Activated T-helper 2 cell treated with anti-CD3 and anti-CD28 coated beads, Interferon-gamma antibody, Interleukin-2, Interleukin-4, amounts not matched to agents 10 μg/mL and 5 μg/mL and 100 μg/mL, durations not matched to agents 14 hours and 24 hours and 36 hours (primary cell): ENCODE measurements at regions not wholly inside any gene's neighbourhood (a gene's known extent, or its start where the extent isn't known, plus 50 kb on each side); places are given as distances from the start of the nearest gene placed in this dataset.
"Not testable (repeated sequence)": the region's sequence is repeated elsewhere in the genome, so short reads cannot be mapped to it uniquely, and the experiment has no call there.

ENCODE experiments used
- DNase-seq: peaks from one replicate; pipeline ENCODE4 v3.0.0; 2021; ENCODE audit warnings: low spot score
- H3K27ac Mint-ChIP-seq: one replicate; pipeline ENCODE4 v1.8.0; 2021; ENCODE audit warnings: mixed read lengths
- H3K27me3 Mint-ChIP-seq: one replicate; pipeline ENCODE4 v1.8.0; 2021; ENCODE audit warnings: low read depth, mixed read lengths
- H3K36me3 Mint-ChIP-seq: one replicate; pipeline ENCODE4 v1.8.0; 2021; ENCODE audit warnings: low read depth, mixed read lengths
- H3K4me1 Mint-ChIP-seq: one replicate; pipeline ENCODE4 v1.8.0; 2021; ENCODE audit warnings: low read depth, mixed read lengths
- H3K4me3 Mint-ChIP-seq: one replicate; pipeline ENCODE4 v1.8.0; 2021; ENCODE audit warnings: low read depth, mild to moderate bottlenecking, moderate library complexity, mixed read lengths
- H3K9me3 Mint-ChIP-seq: one replicate; pipeline ENCODE4 v1.8.0; 2021; ENCODE audit warnings: mixed read lengths
- intact Hi-C: fragments of 100-400 bp; cut with micrococcal nuclease; formaldehyde crosslinking; loops from one replicate; pipeline ENCODE4 v1.15.1; 2023

DNA sequence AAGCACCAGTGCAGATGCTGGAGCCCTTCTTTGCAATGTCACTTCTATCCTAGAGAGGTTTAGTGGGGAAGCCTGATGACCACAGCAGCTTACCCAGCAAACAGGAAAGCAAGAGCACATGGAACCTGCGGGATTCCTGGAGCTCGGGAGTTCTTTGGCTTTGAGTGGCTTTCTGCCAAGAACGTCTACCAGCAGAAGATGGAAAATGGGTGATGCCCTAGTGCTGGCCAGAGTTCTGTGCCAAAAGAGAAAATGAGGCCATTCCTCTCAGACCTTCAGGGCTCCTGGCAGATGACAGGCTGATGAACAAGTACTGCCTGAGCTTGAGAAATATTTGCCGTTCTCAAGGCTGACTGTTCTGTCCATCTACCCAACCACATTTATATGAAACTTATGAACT is 332.1 kb upstream of the CCL2 start:
- Mint-ChIP-seq H3K9me3 (no peaks in the 10 kb centered on the region), H3K4me3 (no peak overlapping the region), H3K4me1 (no peaks in the 10 kb centered on the region), H3K27ac (no peak overlapping the region), H3K27me3 (peaks cover 10% of the 10 kb centered on the region), H3K36me3 (no peaks in the 10 kb centered on the region)
- intact Hi-C loops, result loop anchor here (10.0 kb wide), 1 partner anchor 222 kb away; no protein-coding TSS in a partner anchor
- no peak for DNase-seq

DNA sequence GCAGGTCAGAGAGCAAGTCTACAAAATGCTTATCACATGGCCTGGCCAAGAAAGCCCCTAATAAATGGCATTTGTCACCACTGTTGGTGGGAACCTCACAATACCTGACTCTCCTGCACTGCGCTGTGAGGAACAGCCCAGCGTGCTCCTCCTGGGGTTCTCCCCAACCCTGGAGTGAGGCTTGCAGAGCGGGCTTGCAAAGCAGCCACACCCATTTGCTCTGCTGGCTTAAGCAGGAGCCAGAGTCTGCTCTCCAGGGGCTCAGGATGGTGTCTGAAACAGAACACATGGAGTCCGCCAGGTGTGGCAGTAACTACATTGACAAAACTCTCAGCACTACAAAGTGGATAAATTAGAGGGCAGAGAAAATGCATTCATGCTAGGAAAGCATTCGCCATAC is 331.0 kb upstream of the CCL2 start:
- intact Hi-C loops, result loop anchor here (10.0 kb wide), 1 partner anchor 221 kb away; no protein-coding TSS in a partner anchor

DNA sequence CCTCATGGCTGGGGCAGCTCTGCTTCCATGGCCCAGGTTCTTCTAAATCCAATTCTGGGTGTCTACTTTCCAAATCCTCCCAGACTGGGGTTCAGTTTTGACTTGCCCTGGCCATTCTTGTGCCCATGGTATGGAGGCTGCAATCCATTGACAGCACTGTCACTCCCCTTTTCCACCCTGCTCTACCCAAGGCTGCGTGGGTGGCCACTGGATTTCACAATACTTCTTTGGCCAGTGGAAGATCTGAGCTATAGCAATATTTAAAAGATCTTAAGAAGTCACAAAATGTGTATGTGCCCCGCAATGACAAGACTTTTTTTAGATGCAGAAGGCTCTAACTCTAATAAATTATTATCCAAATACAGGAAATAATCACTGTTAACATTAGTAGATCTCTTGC is 329.4 kb upstream of the CCL2 start:
- Mint-ChIP-seq H3K36me3 (no peaks in the 10 kb centered on the region), H3K27ac (no peak overlapping the region), H3K4me3 (no peak overlapping the region), H3K4me1 (no peaks in the 10 kb centered on the region), H3K27me3 (peaks cover 9% of the 10 kb centered on the region), H3K9me3 (no peaks in the 10 kb centered on the region)
- no peak for DNase-seq
- intact Hi-C loops, result loop anchor here (10.0 kb wide), 1 partner anchor 219 kb away; no protein-coding TSS in a partner anchor

More for the DNA sequence above, 331.0 kb upstream of the CCL2 start:
- H3K36me3 Mint-ChIP-seq, result no peaks in the 10 kb centered on the region
- no peaks in the 10 kb centered on the region for H3K9me3 Mint-ChIP-seq
- no peak overlapping the region for H3K4me3 Mint-ChIP-seq
- H3K27me3 Mint-ChIP-seq, result peaks cover 10% of the 10 kb centered on the region
- H3K27ac Mint-ChIP-seq, result no peak overlapping the region
- no peak for DNase-seq
- H3K4me1 Mint-ChIP-seq, result no peaks in the 10 kb centered on the region

DNA sequence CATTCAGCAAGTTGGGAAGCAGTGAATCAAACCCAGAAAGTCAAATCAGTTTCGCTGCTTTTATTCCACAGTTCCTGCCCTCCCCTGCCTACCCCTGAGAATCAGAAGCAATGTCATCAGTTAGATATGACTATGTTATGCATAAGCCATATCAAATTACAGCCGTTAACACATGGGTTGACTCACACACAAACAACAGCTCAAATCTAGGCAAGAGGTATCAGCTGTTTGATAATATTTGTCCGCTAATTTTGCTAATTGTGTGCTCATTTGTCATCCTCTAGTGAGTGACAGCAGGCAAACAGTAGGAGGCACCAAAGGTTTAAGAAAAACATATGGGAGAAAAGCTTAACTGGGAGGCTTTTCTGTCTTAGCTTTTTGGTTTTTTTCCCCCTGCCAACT is 327.4 kb upstream of the CCL2 start:
- H3K4me1 Mint-ChIP-seq, result no peaks in the 10 kb centered on the region
- intact Hi-C loops, result loop anchor here (10.0 kb wide), 1 partner anchor 217 kb away; no protein-coding TSS in a partner anchor
- no peaks in the 10 kb centered on the region for H3K36me3 Mint-ChIP-seq
- no peak overlapping the region for H3K27ac Mint-ChIP-seq
- no peaks in the 10 kb centered on the region for H3K27me3 Mint-ChIP-seq
- DNase-seq, result no peak
- H3K4me3 Mint-ChIP-seq, result no peak overlapping the region
- H3K9me3 Mint-ChIP-seq, result no peaks in the 10 kb centered on the region

DNA sequence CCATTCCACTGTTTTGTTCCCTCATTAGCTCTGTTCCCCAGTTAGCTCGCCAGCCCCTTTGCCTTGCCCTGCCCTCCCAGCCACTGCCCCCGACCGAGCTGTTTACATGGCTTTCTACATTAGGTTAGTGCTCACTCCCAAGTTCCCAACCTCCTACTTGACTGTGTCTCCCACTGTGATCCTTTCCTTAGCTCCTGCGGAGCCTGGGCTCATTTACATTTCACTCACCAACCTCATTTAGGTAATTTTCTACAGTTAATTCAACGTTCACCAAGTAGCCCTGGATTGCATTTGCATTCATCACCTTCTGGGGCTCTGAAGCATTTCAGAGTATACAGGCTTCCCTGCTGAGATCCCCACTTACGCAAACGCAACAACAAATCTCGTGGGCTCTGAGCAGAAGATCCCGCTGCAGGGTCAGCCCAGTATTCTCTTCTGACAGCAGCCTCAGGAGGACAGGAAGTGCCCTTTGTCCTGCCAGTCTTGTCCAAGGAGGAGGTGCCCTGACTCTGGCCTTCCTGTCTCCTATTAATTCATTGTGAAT is 325.8 kb upstream of the CCL2 start:
- intact Hi-C loops, result loop anchor here (10.0 kb wide), 1 partner anchor 216 kb away; no protein-coding TSS in a partner anchor
- no peaks in the 10 kb centered on the region for H3K9me3 Mint-ChIP-seq
- DNase-seq, result no peak
- no peaks in the 10 kb centered on the region for H3K27me3 Mint-ChIP-seq
- no peak overlapping the region for H3K27ac Mint-ChIP-seq
- H3K36me3 Mint-ChIP-seq, result no peaks in the 10 kb centered on the region
- no peaks in the 10 kb centered on the region for H3K4me1 Mint-ChIP-seq
- no peak overlapping the region for H3K4me3 Mint-ChIP-seq

DNA sequence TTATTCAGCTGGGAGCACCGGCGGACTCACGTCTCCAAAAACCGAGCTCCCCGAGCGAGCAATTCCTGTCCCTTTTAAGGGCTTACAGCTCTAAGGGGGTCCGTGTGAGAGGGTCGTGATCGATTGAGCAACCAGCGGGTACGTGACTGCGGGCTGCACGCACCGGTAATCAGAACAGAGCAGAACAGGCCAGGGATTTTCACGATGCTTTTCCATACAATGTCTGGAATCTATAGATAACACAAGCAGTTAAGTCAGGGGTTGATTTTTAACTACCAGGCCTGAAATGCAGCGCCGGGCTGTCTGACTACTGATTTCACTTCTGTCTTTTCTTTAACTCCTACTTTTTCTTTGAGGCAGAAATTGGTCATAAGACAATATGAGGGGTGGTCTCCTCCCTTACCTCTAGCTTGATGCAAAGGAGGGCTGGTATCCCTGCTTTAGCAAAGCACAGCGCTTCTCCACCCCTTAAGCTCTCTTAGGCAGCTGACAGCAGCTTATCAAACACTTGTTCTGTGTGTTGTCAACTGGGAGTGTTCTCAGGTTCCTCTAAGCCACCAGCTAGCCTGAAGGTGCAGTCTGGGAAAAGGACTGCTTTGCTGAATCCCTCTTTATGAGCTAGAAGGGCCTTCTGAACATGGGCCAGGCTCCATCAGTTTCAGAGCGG is 323.8 kb upstream of the CCL2 start:
- intact Hi-C loops, H3K4me1 Mint-ChIP-seq, DNase-seq, H3K9me3 Mint-ChIP-seq, H3K27me3 Mint-ChIP-seq, H3K4me3 Mint-ChIP-seq, H3K27ac Mint-ChIP-seq, H3K36me3 Mint-ChIP-seq: not testable (repeated sequence)

DNA sequence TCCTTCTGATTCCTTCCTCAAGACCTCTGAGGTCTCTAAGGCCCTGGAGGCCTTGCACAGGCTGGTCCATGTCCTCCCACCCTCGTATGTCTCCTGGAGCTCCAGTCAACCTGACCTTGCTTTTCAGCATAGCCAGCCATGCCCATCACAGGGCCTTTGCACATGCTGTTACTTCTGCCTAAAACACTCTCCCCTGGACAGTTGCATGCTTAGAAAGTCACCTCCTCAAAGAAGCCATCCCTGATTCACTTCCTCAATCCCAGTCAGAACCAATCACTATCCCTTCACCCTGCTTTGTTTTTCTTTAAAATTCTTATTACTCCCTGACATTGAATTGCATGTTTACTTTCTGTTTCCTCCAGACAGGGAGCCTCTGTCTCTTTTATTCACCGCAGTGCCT is 322.1 kb upstream of the CCL2 start:
- no peak for DNase-seq
- H3K27ac Mint-ChIP-seq, result no peak overlapping the region
- intact Hi-C loops, result no loop called here
- H3K36me3 Mint-ChIP-seq, result no peaks in the 10 kb centered on the region
- H3K27me3 Mint-ChIP-seq, result no peaks in the 10 kb centered on the region
- H3K4me3 Mint-ChIP-seq, result no peak overlapping the region
- H3K4me1 Mint-ChIP-seq, result no peaks in the 10 kb centered on the region
- no peaks in the 10 kb centered on the region for H3K9me3 Mint-ChIP-seq

DNA sequence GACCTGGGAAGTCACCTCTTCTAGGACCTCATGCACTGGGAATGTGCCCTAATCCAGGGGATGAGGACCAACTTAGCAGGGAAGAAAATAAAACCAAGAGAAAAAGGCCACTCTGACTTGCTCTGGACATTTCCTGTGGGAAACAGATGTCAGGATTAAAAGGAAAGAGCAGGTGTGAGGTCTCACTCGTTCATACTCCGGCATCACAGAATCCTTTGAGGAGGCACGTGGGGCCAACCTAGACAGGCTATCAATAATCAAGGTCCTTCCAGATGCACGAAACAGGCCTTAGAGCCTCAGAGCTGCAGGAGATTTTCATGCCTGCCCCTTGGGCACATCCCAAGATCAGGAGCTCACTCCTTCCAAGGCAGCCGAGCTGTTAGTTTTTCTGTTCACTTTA is 321.5 kb upstream of the CCL2 start:
- H3K36me3 Mint-ChIP-seq, result no peaks in the 10 kb centered on the region

DNA sequence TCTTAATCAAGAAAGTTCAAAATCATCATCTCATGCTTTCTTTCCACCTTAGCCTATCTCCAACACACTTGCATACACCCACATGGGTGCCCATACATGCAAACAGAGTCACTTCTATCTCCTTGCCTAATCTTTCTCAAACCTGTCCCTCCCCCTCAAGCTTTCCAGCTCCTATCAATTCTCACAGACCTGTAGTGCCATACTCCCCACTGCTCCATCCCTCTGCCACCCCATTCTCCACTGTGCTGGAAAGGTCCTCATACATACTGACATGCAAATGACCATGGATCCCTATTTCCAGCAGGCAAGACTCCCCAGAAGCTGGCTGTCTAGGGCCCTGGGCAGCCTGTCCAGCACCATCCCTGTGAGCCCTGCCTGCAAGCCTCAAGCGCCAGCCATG is 320.4 kb upstream of the CCL2 start:
- Mint-ChIP-seq H3K4me3 (no peak overlapping the region), H3K36me3 (no peaks in the 10 kb centered on the region), H3K27ac (no peak overlapping the region), H3K4me1 (no peaks in the 10 kb centered on the region), H3K27me3 (no peaks in the 10 kb centered on the region), H3K9me3 (no peaks in the 10 kb centered on the region)
- no peak for DNase-seq
- intact Hi-C loops, result no loop called here

More for the DNA sequence above, 321.5 kb upstream of the CCL2 start:
- no peaks in the 10 kb centered on the region for H3K9me3 Mint-ChIP-seq
- H3K4me3 Mint-ChIP-seq, result no peak overlapping the region
- no peaks in the 10 kb centered on the region for H3K4me1 Mint-ChIP-seq
- no peak for DNase-seq
- intact Hi-C loops, result no loop called here
- H3K27me3 Mint-ChIP-seq, result no peaks in the 10 kb centered on the region
- H3K27ac Mint-ChIP-seq, result no peak overlapping the region

DNA sequence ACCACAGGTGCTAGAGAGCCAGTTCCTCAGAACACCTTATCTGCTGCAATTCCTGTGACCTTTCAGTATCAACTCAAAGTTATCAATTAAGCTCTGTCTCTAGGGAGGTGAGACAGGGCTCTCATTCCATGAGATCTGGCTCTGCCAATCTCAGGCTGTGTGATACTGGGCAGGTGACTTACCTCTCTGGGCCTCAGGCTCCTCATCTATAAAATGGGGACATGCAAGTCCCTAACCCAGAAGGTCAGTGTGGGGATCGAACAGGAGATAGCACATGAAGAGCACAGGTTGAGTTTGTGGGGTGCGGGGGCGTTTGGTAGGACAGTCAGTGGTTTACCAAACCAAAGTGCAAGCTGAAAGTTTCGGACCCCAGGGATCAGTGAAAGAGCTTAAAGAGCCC is 319.3 kb upstream of the CCL2 start:
- intact Hi-C loops, result no loop called here
- no peak for DNase-seq
- Mint-ChIP-seq H3K36me3 (no peaks in the 10 kb centered on the region), H3K27me3 (no peaks in the 10 kb centered on the region), H3K4me1 (no peaks in the 10 kb centered on the region), H3K27ac (no peak overlapping the region), H3K9me3 (no peaks in the 10 kb centered on the region), H3K4me3 (no peak overlapping the region)

DNA sequence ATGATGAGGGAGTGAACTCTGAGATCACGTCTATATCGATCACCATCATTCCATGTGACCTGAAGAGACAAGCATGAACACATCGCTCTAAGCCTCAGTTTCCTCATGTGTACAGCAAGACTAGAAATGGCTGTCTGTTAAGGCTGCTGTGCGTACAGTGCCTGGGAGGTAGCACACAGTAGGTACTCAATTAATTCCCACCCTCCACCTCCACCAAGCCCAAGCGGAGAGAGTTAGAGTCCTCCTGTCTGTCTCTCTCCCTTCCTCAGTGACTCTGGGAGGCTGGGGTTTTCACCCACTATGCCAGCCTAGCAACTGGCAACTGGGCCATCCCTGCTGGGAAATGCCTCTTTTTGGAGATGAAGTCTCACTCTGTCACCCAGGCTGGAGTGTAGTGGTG is 318.3 kb upstream of the CCL2 start:
- intact Hi-C loops, result no loop called here
- no peak overlapping the region for H3K27ac Mint-ChIP-seq
- no peaks in the 10 kb centered on the region for H3K27me3 Mint-ChIP-seq
- no peak for DNase-seq
- no peaks in the 10 kb centered on the region for H3K4me1 Mint-ChIP-seq
- H3K4me3 Mint-ChIP-seq, result no peak overlapping the region
- H3K9me3 Mint-ChIP-seq, result no peaks in the 10 kb centered on the region
- no peaks in the 10 kb centered on the region for H3K36me3 Mint-ChIP-seq

DNA sequence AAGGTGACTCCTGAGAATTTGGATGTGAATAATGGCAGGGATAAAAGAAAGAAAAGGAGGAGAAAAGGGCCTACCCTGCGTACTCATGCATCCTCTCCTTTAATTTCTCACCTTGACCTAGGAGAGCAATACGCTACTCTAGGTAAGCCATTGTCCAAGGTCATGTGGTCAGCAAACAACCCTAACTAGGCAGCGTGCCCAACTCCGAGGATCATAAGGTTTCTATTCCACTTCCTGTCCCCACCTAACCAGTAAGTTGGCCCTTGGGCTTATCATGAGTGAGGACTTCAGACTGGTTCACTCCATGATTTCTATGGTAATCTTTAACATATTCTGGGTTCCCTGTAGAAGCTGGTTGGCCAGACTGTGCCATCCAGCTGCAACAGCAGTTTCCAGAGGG is 315.1 kb upstream of the CCL2 start:
- Mint-ChIP-seq H3K4me3 (no peak overlapping the region), H3K4me1 (no peaks in the 10 kb centered on the region), H3K27ac (no peak overlapping the region), H3K36me3 (no peaks in the 10 kb centered on the region), H3K9me3 (no peaks in the 10 kb centered on the region), H3K27me3 (peaks cover 2% of the 10 kb centered on the region)
- DNase-seq, result no peak
- intact Hi-C loops, result no loop called here

DNA sequence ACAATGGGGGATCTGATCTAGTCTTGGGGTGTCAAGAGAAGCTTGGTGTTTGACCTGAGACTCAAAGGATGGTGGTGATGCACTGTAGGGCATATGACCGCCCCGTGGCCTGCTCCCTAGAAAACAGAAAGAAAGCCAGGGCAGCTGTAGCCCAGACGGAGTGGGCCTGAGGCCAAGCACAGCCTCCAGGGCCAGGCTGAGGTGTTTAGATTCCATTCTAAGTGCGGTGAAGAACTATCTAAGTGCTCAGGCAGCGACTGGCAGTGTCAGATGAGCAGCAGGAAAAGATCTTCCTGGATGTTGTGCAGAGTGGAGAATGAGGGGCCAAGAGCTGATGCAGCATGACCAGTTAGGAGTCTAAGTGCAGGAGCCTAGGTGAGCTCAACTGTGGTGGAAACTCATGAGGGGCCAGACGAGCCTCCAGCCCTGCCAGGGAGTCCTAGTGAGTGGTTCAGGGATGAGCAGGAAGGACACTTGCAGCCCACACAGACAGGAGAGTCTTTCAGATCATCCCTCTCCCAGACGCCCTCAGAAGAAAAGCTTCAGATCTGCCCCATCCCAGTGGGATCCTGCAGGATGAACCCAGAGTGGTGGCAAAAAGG is 314.2 kb upstream of the CCL2 start:
- Mint-ChIP-seq H3K4me1 (no peaks in the 10 kb centered on the region), H3K27me3 (peaks cover 2% of the 10 kb centered on the region), H3K36me3 (no peaks in the 10 kb centered on the region), H3K4me3 (no peak overlapping the region), H3K9me3 (no peaks in the 10 kb centered on the region), H3K27ac (no peak overlapping the region)
- DNase-seq, result no peak
- intact Hi-C loops, result no loop called here
